ENCODE measurements at regions not wholly inside any gene's neighbourhood (a gene's known extent, or its start where the extent isn't known, plus 50 kb on each side); places are given as distances from the start of the nearest gene placed in this dataset.

DNA sequence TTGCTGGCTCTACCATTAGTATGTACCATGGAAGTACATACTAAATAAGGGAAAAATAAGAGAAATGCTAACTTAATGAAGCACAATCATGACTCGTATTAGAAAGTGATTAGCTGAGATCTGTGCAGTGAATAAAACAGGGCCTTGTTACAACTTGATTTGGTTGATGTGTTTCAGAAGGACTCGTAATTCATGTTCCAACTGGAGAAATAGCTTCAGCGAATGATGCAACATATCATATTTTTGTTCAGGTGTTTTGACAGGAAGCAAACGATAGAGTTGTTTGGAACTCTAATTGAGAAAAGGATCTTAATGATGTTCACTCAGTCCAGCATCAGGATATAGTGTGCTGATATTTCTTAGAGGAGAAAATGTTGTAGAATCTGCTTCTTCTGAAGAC lies 474.6 kb upstream of the WWC1 start:
- DNase-seq (ENCODE audit: extremely low read depth in 1 of 2, low read depth in 1 of 2) = no peak

DNA sequence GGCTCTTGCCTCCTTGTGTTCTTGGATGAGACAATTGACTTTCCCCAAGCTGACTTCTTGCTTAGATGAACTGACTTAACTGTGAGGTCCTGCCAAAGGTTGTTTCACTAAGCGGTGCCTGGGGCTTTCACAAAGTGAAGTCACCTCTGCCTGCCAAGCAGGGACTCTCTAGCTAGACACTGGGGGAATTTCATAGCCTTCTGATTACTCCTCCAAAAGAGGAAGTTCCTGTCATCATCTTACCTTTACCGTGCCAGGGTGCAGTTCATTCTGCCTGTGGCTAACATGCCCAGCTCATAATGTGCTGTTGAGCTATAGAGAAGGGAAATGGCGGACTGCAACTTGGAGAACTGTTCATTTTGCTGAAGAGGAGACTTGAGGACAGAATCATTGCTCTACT lies 472.0 kb upstream of the WWC1 start:
- no peak for DNase-seq (ENCODE audit: extremely low read depth in 1 of 2, low read depth in 1 of 2)

DNA sequence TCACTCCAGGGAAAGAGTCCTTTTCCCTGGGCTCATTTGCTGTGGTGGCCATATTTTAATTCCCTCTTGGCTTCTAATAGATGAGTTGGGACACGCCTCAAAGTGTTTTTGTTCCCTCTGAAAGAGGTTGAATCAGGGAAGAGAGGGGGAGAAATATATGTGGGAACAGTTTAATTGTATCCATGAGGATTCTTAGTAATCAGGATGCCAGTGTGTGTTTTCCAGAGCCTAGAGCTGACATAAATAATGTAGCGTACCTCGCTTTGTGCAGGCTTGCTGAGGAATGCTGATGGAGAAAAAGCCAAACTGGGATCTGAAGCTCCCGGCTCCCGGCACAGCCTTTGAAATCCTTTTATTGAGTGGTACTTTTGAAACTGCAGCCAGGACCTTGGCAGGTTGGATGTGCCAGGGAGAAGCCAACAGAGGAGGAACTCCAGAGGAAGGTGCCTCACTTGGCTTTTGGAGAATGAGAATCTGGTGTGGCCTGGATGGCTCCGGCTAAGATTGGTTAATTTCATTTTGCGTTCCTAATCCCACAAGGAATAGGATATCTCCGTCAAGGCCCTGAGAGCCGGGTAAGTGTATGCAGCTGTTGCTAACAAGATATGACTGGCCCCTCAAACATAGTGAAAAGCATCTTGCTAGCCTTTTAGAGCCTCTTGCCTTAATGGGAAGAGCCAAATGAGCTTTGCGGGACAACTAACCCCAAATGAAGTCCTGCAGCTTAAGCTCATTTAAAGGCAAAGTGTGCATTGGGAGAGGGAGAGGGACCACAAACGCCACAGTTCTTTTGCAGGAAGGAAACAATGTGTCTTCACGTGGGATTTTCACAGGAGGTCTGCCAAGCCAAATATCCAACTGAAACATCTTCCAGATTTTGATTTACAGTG lies 471.1 kb upstream of the WWC1 start:
- no peak for DNase-seq (ENCODE audit: extremely low read depth in 1 of 2, low read depth in 1 of 2)

DNA sequence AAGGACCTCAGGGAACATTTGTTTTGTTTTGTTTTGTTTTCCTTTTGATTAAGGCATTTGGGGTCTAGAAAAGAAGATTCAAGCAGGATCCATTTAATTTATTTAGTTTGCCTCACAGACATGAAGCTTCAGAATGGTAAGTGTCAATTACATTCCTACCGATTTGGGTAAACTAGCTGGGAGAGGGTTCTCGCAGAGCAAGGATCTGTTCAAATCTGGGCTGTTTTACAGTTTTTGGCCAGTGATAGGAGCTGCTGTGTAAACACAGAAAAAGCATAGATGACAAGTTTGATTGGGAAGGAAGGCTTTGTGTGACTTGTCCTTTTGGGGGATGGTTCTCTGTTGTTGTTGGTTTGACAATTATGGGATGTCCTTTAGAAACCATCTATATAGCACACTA lies 470.3 kb upstream of the WWC1 start:
- no peak for DNase-seq (ENCODE audit: extremely low read depth in 1 of 2, low read depth in 1 of 2)

DNA sequence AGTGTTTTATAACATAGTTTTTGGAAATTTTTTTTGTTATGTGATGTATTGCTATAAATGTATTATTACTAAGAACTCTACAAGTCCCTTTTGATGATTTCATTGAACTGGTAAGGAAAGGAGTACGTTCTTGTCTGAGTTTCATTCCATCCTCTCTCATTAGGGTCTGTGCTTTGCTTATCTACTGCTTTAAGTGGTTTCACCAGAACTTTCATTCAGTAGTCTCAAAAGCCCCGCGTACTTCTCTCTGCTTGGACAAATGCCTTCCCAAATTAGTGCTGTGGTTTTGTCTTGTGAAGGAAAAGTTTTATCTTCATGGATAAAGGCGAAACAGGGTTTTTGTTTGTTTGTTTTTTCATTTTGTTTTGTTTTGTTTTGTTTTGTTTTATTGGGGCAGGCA lies 469.8 kb upstream of the WWC1 start:
- no peak for DNase-seq (ENCODE audit: extremely low read depth in 1 of 2, low read depth in 1 of 2)

DNA sequence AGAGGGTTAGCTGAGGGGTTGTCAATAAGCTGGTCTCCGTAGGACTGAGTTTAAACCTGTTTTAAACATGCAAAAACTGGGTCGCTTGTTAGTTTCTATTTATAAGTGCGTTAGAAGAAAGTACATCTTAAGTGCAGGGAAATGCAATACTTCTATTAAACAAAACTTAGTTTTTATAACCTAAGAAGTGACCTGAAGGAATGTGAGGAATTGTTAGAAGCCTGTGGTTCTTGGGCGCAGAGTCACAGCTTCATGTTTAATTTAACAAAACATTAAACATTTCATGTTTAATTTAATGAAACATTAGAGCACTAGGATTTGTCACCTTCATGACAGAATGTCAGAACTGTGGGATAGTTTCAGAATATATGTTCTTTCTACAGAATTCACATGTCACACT lies 469.2 kb upstream of the WWC1 start:
- DNase-seq (ENCODE audit: extremely low read depth in 1 of 2, low read depth in 1 of 2) = no peak

DNA sequence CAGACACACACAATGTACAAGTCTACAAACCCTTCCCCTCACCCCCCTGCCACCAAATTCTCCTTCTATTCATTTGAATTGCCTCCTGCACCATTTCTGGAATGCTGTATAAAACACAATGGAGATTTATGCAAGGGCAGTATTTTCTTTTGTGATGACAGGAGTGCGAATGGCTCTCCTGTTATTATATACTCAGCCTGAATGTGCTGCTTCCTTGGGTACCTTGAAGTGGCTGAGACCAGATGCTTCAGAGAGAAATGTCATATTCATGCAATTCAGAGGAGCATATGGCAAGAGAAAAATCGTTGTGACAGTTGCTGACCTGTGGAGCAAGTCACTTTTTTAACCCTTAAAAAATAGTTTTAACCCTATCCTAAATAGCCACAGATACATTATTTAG lies 468.0 kb upstream of the WWC1 start:
- no peak for DNase-seq (ENCODE audit: extremely low read depth in 1 of 2, low read depth in 1 of 2)

DNA sequence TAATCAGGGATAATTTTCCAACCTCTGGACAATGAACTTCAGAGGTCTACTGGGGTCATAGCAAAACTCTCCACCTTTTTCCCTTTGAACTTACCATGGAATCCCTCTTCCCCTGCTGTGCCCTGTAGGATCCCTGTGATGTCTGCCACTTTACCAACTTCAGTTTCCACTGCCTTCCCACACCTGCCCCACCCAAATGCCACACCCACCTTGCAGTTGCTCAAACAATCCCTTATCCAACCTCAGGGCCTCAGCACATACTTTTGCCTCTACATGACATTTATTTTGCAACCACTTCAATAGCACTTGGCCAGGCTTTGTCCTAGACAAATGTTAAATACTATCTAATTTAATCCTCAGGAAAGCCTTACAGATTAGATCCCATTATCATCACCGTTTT lies 463.7 kb upstream of the WWC1 start:
- no peak for DNase-seq (ENCODE audit: extremely low read depth in 1 of 2, low read depth in 1 of 2)

DNA sequence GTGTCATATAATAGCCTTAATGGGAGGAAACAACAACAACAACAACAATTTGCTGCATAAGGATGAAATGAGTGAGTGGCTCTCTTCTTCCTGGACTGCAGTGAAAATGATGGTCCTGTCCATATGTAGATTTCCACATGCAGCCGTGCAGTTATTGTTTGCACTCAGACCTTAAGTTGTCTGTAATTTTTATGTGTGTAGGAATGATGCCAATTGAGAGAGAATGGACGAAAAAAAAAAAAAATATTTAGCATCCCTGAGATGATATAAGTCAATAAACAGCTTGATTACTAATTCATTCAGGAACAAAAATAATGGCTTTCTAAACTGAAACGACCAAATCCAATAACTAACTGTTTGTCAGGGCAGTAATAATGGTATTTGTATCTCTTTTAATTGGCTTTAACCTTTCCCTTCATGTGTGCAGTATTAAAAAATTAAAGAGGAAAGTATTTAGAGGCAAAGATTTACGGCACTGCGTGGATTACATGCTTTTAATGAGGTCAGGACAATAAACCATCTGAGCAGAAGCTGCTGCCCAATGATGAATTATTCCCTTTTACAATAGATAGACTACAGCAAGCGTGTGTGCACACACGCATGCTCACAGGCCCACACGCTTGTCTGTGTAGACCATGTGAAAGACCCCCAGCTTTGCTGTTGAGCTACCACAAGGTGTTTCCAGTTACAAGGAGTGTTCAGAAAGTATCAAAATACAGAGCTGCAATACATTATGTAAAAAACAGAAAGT lies 459.5 kb upstream of the WWC1 start:
- no peak for DNase-seq (ENCODE audit: extremely low read depth in 1 of 2, low read depth in 1 of 2)

DNA sequence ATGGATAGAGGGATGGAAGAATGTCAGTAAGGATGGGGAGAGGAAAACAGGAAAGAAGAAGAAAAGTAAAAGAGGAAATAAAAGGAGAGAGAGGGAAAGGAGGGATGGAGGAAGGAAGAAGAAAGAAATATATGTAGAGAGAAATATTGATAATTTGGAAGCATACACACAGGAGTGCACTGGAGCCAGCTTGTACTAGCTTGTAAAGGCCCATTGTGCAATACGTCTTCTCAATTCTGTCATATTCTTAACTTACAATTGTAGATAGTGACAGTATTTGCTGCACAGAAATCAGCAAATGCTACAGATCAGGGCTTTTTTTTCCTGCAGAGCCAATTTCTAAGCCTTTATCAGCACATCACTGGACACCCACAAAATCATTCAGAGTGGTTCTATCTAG lies 458.8 kb upstream of the WWC1 start:
- no peak for DNase-seq (ENCODE audit: extremely low read depth in 1 of 2, low read depth in 1 of 2)

DNA sequence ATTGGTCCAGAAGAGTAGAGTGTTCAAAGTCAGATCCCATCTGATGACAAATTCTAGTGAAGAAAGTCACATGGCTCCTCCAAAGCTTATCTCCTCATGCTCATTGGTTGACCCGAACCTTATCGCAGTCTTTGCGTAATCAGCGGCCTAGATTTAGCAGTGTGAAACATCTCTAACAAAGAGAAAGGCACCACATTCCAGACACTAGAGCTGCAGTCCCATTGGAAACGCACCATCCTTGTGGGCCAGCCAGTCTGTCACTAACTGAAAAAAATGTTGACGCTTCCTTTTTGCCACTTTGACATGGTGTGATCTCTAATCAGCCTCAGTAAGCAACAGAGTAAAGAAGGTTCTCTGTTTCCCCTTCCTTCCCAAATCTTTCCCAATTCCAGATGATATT lies 458.0 kb upstream of the WWC1 start:
- no peak for DNase-seq (ENCODE audit: extremely low read depth in 1 of 2, low read depth in 1 of 2)

DNA sequence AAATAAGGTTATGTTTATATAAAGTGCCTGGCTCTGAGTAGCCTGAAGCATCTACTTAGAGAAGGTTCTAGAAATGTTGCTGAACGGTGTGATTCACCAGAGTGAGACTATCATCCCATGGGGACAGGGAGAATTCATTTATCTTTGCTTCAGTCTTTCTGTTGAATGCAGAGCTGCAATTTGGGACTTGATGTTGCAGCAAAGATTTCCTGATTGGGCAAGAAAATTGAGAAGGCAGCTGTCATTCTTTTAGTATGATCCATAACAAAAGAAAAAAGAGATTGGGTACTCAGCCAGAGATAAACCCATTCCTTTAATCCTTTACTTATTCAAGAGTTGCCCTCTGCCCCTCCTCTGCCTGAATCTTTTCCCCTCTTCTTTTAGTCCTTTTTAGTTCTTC lies 456.3 kb upstream of the WWC1 start:
- no peak for DNase-seq (ENCODE audit: extremely low read depth in 1 of 2, low read depth in 1 of 2)

DNA sequence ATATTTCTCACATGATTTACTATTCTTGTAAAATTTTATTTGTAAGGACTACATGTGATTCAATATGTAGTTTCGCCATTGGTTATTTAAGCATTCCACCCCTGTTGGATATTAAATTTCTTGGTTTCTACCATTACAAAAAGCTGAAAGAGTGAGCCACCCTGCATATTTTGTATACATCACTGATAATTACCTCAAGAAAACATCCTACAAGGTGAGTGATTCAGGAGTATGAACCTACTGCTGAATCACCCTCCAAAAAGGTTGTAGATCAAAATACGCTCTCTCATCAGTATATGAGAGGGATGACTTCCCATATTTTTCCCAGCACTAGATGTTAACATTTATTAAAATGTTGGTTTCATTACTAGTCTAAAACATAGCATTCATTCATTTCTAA lies 454.3 kb upstream of the WWC1 start:
- no peak for DNase-seq (ENCODE audit: extremely low read depth in 1 of 2, low read depth in 1 of 2)

DNA sequence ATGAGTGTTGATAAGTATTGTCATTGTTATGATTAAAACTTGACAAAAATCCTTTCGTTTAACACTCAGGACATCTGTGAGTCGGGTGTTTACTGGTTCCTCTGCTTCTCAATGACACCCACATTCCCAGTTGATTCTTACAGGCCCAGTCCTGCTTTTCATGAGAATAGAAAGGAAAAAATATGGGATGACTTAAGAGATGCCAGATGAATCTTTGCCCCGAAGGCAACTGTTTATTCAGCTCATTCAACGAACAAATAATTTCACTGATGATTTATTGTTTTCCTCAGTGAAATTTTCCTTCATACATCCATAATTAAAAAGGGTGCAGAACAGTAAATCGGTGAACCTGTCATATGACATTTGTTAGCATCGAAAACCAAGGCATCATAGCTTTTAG lies 452.4 kb upstream of the WWC1 start:
- no peak for DNase-seq (ENCODE audit: extremely low read depth in 1 of 2, low read depth in 1 of 2)

DNA sequence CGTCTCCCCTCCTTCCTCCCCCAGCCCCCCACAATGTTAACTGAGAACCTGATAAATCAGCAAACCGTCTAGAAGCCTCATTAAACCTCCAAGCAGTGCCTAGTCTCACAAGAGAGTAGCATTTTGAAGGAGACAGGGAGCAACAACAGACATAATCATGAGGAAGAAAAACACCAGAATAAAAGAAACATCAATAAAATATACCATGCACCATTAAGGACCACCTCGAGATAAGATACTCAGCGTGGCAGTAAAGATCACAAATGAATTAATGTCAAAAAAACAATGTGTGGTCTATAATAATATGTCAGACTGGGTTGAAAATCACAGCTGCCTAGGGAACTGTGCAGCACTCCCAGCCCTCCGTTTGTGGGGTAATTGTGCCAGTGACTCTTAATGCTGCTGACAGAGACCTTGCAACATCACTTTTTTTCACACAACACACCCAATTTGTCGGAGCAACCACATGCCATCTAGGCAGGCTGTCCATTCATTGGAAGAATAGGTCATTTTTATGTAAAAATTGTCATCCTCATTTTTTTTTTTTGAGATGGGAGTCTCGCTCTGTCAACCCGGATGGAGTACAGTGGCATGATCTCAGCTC lies 450.8 kb upstream of the WWC1 start:
- no peak for DNase-seq (ENCODE audit: extremely low read depth in 1 of 2, low read depth in 1 of 2)

DNA sequence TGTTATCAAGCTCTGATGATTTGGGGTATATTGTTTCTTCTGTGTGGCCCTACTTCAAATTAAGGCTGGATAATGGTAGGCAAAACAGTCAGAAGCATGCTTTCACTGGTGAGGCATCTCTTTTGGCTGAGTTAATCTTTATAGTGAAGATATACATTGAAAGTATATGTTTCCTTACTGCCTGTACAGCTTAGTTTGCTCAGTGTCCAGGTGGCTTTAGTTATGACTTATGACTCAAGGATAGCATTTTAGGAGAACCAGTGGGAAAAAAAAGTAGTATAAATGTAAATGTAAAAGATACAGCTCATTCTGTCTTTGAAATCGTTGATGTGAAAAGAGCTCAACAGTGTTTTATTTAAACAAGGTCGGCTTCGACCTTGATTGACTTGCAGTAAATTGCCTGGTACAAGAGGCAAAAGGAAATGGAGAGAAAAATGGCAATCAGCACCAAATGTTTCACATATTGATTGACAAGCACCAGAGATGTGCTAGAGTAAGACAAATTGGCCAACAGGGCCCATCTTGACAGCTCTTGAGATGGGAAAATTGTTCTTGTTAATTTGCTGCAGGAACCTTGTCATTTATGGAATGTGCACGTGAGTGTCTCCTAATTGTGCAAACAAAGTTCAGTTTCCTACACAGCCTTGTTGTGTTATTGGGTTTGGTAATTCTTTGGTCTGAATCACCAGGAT lies 447.4 kb upstream of the WWC1 start:
- DNase-seq (ENCODE audit: extremely low read depth in 1 of 2, low read depth in 1 of 2) = no peak

DNA sequence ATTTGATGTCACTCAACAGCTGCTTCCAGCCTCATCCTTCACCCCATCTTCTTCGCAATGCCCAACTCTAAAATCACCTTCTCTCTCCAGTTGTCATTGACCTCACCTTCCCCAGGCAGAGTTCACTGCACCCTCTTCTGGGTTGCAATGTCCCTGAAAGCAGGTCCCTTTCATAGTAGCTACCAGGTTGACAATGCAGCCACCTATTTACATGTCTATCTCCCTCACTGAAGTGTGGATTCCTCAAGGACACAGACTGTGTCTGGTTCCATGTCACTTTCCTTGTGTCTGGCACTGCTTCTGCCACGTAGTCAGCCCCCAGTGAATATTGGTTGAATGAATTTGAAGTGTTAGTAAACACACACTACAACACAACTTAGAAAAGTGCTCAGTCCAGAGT lies 445.5 kb upstream of the WWC1 start:
- no peak for DNase-seq (ENCODE audit: extremely low read depth in 1 of 2, low read depth in 1 of 2)

DNA sequence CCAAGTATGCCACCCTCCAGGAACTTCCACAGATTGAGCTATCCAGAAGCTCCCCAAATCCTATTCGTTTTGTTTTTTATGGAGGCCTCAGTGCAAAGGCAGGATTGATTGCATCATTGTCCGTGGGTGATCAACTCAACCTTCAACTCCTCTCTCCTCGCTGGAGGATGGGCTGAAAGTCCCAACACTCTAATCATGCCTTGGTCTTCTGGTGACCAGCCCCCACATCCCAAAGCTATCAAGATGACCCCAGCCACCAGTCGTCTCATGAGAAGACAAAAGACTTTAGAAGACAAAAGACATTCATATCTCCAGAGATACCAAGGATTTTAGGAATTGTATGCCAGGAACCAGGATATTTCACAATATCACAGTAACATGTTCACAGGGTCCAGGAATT lies 441.6 kb upstream of the WWC1 start:
- no peak for DNase-seq (ENCODE audit: extremely low read depth in 1 of 2, low read depth in 1 of 2)

DNA sequence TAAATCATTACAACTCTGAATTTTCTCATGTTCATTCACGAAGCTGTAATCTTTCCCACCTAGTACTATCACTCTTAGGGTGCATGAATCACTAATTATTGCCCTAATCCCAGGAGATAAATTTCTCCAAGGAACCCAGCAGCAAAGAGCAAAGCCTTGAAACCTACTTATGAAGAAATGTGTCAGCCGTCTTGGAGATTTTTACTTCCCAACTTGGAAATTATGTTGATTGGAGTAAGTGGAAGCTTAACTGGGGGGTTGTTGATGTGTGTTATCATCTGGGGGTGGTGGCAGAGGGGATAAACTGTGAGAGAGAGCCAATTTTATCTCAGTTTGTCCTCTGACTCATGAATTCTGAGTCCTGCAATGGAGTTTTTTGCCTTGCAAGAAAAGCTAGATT lies 440.5 kb upstream of the WWC1 start:
- no peak for DNase-seq (ENCODE audit: extremely low read depth in 1 of 2, low read depth in 1 of 2)

DNA sequence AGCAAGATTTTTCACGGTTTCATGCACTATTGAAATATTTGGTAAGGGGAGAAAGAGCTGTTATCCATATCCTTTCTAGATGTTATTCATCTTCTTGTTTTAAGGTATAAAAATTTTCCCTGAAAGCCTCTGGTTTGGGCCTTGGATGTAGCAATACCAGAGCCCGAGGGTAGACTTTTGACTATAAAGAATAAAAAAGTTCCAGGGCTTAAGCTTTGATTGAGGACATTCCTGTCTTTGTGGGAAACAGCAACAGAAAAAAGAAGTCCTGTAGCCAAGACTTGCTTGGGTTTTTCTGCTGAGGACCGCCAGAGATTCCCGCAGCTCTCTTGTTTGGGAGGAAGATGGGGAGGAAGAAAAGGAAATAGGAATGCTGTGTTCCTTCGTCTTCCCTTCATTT lies 440.0 kb upstream of the WWC1 start:
- no peak for DNase-seq (ENCODE audit: extremely low read depth in 1 of 2, low read depth in 1 of 2)

DNA sequence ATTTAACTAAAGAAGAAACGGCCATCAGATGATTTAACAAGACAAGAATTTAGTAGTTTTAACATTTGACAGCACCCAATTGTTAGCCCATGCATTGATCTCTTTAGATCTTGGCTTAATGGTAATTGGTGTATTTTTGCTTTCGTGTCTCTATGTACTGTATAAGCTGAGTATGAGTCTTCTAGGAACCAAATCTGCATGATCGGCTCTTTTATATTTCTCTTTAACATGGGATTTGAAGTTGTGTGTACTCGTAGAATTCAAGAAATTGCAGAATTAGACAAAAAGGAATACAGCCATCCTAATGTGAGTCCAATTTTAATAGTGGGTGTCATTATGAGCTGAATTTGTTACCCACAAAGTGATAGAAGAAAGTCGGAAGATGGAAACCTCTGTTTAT lies 438.9 kb upstream of the WWC1 start:
- DNase-seq (ENCODE audit: extremely low read depth in 1 of 2, low read depth in 1 of 2) = no peak
